ENCODE measurements at regions not wholly inside any gene's neighbourhood (a gene's known extent, or its start where the extent isn't known, plus 50 kb on each side); places are given as distances from the start of the nearest gene placed in this dataset.

GRCh38 chr5:142391058-142391845 lies 66.4 kb upstream of the SPRY4 start:
- TF ChIP-seq CTCF (IDR thresholded peaks at IDR 0.05) (no peak), POLR2AphosphoS5 (IDR thresholded peaks at IDR 0.05) (no peak), POLR2A (IDR thresholded peaks at IDR 0.05) (no peak)
